NCI-H2081 (cell line): ENCODE measurements at regions not wholly inside any gene's neighbourhood (a gene's known extent, or its start where the extent isn't known, plus 50 kb on each side); places are given as distances from the start of the nearest gene placed in this dataset.
A peak's percentile ranks its signal among the peaks of the same experiment; 100 is the strongest.

ENCODE experiments used
- DNase-seq, 2 experiments: peaks; one replicate each; lab custom pipeline; 2025; lab: John Stamatoyannopoulos, UW

GRCh38 chr2:106941372-106941993 is 55.5 kb upstream of the ST6GAL2 start:
- no peak for DNase-seq

DNA sequence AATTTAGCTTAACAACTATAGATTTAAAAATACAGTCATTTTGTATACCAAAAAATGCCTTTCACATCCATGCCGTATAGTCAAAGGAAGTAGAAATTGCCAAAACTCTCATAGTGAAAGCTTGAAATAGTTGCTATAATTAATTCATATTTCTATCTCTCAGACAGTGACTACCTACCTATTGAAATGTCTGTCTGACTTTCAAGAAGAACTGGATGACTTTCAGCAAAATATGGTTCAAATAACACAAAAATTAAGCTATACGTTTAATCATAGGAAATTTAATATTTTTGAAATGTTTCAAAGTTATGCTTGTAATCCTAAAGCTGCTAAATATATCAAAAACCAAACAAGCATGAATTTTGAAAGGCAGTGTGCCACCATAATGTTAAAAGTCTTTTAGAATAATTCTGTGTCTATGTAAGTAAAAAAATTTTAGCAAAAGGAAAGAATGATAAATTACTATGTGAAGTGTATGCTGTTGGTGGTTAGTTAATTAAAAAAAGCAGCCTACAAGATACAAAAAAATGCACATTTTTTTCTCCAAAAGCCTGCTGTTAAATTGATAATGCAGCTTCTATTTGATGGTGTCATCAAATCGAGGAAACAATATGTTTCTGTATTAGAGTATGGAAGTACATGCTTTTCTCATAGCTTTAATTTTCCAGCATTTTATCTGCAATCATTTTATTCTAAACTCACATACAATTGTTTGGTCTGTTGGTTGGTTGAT is 57.7 kb upstream of the ST6GAL2 start:
- DNase-seq, result no peak

GRCh38 chr2:106944215-106944614 is 58.2 kb upstream of the ST6GAL2 start:
- no peak for DNase-seq

DNA sequence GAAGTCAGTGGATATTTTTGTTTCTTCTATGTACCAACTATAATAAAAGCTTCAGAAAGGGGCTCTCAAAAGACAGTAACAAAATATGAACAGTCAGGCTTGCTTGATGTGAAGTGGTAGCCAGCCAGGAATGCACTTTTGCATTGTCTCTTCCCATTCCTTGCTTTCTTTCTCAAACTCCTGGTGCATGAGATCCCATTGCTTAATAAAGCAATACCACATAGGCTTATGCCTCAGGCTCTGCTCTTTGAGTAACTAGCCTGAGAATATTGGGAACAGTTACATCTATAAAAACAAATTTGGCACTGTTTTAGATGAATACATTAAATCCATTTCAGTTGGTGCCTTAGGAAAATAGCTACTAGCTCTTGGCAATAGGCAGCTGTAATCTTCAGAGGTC is 62.6 kb upstream of the ST6GAL2 start:
- DNase-seq, result no peak

DNA sequence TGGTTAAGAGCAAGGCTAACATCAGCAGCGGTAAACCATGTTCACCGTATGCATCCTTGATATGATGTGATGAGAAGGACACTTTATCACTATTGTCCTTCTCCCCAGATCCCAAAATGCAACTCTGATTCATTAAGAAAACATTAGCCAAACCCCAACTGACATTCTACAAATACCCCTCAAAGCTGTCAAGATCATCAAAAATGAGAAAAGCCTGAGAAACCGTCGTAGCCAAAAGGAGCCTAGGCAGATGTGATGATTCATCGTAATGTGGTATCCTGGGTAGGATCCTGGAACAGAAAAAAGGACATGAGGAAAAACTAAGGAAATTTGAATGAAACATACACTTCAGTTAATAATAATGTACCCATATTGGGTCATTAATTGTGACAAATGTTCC is 67.3 kb upstream of the ST6GAL2 start:
- DNase-seq, result no peak

- DNase-seq, result no peak
Measured at GRCh38 chr2:106953779-106954178, 67.8 kb upstream of the ST6GAL2 start.

DNA sequence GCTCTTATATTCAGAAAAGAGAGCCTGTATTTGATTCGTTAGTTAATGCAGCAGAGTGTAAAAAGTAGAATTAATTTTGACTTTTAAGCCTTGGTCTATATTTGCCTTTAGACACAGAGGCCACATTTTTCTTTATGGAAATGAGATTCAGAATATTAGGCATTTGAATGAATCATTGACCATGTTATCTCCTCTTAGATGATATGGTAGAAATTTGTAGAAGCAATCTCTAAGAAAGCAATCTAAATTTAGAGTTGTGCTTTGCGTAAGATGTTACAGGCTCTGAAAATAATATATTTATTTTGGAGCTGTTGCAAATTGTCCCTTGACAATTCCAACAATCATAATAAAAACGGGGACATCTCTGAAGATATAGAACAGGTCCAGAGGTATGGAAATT is 68.3 kb upstream of the ST6GAL2 start:
- DNase-seq, result no peak

- DNase-seq, result peak in 1 of 2 experiments; percentile 26
Measured at GRCh38 chr2:106956416-106956815, 70.4 kb upstream of the ST6GAL2 start.

GRCh38 chr2:106956879-106957278 is 70.9 kb upstream of the ST6GAL2 start:
- peak in 1 of 2 experiments; percentile 26 for DNase-seq

DNA sequence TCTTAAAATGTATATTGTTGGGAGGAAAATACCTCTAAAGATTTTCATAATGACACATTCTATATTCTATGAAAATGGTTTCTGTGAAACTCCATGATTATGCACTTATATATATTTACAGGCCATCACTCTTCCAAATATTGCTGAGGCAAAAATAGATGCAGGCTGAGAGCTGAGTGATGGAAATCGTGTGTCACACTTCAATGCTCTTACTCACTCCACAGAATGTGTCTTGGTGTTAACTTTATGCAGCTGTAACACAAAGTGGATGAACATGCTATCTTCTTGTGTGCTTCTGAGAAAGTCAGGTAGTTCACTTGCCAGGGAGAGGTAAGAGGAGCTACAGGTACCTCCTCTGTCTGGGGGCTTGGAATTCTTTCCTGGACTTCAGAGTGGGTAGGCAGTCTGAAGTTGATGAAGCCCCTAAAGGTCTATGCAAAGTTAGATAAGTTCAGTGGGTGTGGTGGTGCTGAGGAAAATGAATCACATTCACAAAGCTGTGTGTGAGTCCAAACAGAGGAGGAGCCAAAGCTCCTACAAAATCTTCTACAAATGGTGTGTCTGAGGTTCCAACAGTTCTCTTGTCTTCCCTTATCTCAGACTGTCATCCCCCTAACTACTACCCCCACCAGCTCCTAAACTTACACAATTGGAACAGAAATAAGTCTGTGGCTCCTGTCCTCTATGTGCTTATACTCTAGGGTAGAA is 74.2 kb upstream of the ST6GAL2 start:
- no peak for DNase-seq

DNA sequence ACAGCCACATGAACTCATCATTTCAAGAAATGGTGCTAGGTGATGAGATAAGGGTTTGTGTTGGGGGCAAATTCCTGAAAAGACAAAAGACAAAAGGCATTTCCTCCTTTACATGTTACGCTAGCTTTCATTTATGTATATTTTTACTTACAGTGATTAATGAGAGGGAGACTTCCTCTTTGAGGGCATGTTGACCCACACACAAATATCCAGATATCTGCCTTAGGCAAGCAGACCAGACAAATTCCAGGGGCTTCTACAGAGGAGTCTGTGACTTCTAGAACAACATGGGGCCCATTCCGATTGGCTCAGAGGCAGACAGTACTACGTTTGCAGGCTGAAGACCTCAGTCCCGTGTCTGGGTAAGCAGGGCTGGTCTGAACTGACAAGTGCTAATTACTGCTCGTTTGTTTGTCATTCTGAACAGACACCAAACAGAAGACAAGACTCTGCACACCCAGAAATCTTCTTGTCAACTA is 74.8 kb upstream of the ST6GAL2 start:
- DNase-seq, result no peak

GRCh38 chr2:106961328-106961727 is 75.4 kb upstream of the ST6GAL2 start:
- DNase-seq, result no peak

GRCh38 chr2:106963156-106963555 is 77.2 kb upstream of the ST6GAL2 start:
- no peak for DNase-seq

DNA sequence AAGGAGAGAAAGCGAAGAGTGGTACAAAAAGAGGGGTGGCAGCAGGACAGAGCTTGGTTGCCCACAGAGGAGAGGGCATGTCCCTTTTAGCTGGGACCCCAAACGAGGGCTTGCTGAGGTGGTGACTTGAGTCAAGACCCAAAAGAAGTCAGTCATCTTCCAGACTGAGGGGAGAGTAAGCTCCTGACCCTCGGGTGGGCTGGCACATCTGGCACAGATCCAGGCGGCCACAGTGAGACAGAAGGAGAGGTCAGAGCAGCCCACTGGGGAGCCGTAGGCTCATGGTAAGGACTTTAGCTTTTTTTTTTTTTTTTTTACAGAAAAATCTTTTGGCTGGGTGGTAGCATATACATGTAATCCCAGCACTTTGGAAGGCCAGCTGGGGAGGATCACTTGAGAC is 77.9 kb upstream of the ST6GAL2 start:
- no peak for DNase-seq

DNA sequence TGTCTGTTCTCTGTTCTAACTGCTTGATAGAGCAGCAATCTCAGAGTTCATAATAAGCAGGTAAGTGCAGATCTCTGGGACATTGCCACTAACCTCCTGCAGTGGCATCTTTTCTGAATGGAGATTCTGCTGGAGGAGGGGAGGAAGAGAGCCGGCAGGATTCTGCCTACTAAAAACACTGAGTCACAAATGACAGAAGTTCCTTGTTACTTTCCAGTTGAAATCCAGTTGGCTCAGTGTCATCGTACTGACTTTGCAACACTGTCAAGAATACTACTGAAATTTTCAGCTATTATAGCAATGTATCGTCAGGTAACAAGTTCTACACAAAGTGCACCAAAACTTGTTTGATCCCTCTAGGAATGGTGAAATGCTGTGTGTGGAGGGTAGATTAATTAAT is 79.6 kb upstream of the ST6GAL2 start:
- DNase-seq, result no peak

DNA sequence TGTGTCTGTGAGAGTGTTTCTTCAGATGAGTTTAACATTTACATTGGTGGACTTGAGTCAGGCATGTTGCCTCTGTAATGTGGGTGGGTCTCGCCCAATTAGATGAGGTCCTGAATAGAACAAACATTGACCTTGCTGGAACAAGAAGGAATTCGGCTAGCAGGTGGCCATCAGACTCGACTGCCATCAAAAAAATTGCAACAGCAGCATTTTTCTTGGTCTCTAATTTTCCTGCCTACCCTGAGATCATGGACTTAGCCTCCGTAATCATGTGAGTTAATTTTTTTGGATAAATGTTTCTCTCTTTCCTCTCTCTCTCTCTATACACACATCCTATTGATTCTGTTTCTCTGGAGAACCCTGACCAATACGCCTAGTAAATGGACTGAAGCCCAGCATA is 83.8 kb upstream of the ST6GAL2 start:
- DNase-seq, result no peak

DNA sequence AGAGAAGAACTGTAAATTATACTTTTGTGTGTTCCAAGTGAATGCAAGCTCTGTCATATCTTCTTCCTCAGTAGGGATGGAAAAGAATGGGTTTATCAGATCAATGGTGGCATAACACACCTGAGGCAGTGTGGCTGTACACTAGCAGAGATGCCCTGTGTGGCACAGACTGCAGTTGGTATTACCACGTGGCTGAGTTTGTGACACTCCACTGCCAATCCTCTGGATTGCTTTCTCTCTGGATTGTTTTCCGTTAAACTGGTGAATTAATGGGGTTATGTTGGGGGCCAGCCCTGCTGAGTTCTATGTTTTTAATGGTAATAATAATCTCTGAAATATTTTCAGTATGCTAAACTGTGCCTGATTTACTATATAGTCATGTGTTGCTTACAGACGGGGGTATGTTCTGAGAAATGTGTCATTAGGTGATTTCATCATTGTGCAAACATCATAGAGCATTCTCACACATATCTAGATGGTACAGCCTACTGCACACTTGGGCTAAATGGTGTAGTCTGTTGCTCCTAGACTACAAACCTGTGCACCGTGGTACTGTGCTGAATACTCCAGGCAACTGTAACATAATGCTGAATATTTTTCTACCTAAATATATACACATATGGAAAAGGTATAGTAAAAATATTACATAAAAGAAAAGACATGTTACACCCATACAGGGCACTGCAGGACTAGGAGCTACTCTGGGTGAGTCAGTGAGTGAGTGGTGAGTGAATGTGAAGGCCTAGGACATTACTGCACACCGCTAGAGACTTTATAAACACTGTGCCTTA is 84.7 kb upstream of the ST6GAL2 start:
- DNase-seq, result no peak

- no peak for DNase-seq
Measured at GRCh38 chr2:106972782-106973181, 86.8 kb upstream of the ST6GAL2 start.

DNA sequence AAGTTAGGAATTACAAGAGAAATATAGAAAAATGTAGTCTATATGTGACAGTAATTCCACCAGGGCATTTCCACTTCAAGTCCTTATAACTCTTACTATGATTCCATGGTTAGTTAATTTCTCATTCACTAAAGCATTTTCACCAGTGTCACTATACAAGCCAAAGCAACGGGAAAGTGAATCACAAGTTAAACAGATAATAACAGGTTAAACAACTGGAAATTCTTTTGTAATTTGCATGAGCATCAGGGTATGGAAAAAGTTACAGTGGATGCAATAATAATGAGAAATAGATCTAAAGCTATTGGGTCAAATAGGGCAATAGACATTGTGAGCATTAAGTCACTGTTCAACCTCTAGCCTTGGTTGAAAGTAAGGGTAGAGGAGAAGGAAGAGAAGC is 88.9 kb upstream of the ST6GAL2 start:
- no peak for DNase-seq

- DNase-seq, result no peak
Measured at GRCh38 chr2:106975641-106976040, 89.7 kb upstream of the ST6GAL2 start.

GRCh38 chr2:106976548-106976947 is 90.6 kb upstream of the ST6GAL2 start:
- DNase-seq, result no peak

GRCh38 chr2:106977717-106978116 is 91.8 kb upstream of the ST6GAL2 start:
- no peak for DNase-seq
